Right lobe of liver (tissue), 6 donors: ENCODE measurements at regions not wholly inside any gene's neighbourhood (a gene's known extent, or its start where the extent isn't known, plus 50 kb on each side); places are given as distances from the start of the nearest gene placed in this dataset.

ENCODE experiments used
- ATAC-seq, 4 donors: fragments of 200-7000 bp; cut with Tn5 transposase; one replicate each; pipeline ENCODE4 v1.9.1; 2020; ENCODE audit warnings: mild to moderate bottlenecking in 4 of 4, moderate library complexity in 4 of 4
- DNase-seq, 3 donors: peaks; one replicate each; pipeline ENCODE4 v3.0.0-alpha.2; 2020
- H3K27ac ChIP-seq, 3 donors: fragments of 200-600 bp; one replicate each; pipeline ENCODE4 v1.8.0; 2022
- H3K27me3 ChIP-seq, 2 donors: fragments of 200-600 bp; one replicate each; pipeline ENCODE4 v1.8.0; 2022
- H3K36me3 ChIP-seq, 4 donors: fragments of 200-600 bp; sonication (generic) in 1 of 4; one replicate each; pipeline versions ENCODE4 v1.5.1 to v1.8.0; 2017 to 2022; ENCODE audit warnings: control low read depth in 1 of 4
- H3K4me1 ChIP-seq, 4 donors: fragments of 200-600 bp; sonication (generic) in 1 of 4; one replicate each; pipeline versions ENCODE4 v1.5.1 to v1.8.0; 2017 to 2022; ENCODE audit warnings: control low read depth in 1 of 4
- H3K4me3 ChIP-seq, 3 donors: fragments of 200-600 bp; one replicate each; pipeline ENCODE4 v1.8.0; 2022
- H3K9me3 ChIP-seq, 4 donors: fragments of 200-600 bp; sonication (generic) in 1 of 4; one replicate each; pipeline versions ENCODE4 v1.5.1 to v1.8.0; 2017 to 2022; ENCODE audit warnings: control low read depth in 1 of 4
- POLR2A ChIP-seq: fragments of 450-650 bp; IDR thresholded peaks from one replicate; pipeline ENCODE4 v1.6.1; 2017; ENCODE audit warnings: antibody characterized with exemption, mild to moderate bottlenecking
- WGBS: methylation state at CpG from one replicate; pipeline ENCODE4 v1.1.6; 2018; ENCODE audit warnings: low coverage, low lambda C conversion rate; ENCODE audit not compliant: insufficient coverage; ENCODE audit errors: missing lambda C conversion rate; 5-methylcytosine and 5-hydroxymethylcytosine counted together
- intact Hi-C, 2 donors: fragments of 100-400 bp; cut with DNase I; formaldehyde crosslinking; loops; one replicate each; pipeline versions ENCODE4 v1.11.2 to v1.14.1; 2022
- TF ChIP-seq, protein P1 (sequence below), 4 donors: fragments of 200-600 bp in 3 of 4; fragments of 450-650 bp in 1 of 4; IDR thresholded peaks; one replicate each; pipeline versions ENCODE4 v1.5.1 to v1.8.0; 2016 to 2022; ENCODE audit warnings: antibody characterized with exemption in 4 of 4, mild to moderate bottlenecking in 2 of 4
- donor health status: DM: no; HTN: yes; CAD: no.
- donor health status: DM: no; HTN: no; CAD: no.
- donor health status: DM: no; HTN: no; CAD: no.
- donor health status: DM: no; HTN: yes; CAD: no.
- donor health status: DM: no; HTN: yes; CAD: no.

DNA sequence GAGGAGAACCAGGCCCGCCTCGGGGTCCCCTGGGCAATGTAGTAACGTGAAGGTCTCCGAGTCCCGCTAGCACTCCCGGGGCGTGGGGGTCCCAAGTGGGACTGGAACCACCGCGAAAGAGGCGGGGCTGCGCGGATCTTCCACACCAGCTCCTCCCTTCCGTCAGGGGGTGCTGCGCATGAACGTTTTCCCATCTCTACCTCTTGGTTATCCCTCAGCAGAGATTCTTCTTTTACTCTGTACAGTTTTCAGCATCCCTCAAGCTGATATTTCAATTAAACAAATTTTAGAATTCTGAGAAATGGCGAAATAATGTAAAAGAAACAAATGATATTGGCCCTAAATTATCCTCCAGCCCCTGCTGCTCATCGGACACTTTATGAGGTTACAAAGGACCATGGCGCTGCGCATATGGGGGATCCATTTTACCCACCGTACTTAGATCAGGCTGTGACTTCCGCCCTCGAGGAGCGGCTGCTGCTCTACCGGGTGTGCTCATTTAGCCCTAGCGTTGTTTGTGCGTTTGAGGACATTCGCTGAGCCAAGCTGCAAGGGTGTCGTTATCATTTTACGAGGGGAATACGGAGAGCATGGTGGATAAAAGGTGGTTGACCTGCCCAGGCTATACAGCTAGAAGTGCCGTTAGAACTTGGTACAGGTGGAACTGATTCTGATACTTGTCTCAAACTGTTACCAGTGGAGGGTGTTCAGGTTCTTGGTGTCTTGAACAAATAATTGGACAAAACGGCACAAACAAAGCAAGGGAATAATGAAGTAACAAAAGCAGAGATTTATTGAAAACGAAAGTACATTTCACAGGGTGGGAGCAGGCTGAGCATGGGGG is 75.2 kb upstream of the CHD6 start:
- peak overlapping the region; percentile 69 to 78 (median 77) for H3K27ac ChIP-seq
- WGBS, result 0% methylated on average over 28 of the region's 33 CpGs
- peak; percentile 59 for TF ChIP-seq POLR2A
- TF ChIP-seq, protein P1, sequence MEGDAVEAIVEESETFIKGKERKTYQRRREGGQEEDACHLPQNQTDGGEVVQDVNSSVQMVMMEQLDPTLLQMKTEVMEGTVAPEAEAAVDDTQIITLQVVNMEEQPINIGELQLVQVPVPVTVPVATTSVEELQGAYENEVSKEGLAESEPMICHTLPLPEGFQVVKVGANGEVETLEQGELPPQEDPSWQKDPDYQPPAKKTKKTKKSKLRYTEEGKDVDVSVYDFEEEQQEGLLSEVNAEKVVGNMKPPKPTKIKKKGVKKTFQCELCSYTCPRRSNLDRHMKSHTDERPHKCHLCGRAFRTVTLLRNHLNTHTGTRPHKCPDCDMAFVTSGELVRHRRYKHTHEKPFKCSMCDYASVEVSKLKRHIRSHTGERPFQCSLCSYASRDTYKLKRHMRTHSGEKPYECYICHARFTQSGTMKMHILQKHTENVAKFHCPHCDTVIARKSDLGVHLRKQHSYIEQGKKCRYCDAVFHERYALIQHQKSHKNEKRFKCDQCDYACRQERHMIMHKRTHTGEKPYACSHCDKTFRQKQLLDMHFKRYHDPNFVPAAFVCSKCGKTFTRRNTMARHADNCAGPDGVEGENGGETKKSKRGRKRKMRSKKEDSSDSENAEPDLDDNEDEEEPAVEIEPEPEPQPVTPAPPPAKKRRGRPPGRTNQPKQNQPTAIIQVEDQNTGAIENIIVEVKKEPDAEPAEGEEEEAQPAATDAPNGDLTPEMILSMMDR (IDR thresholded peaks at IDR 0.05), result peak; percentile 42 to 70 (median 56)

DNA sequence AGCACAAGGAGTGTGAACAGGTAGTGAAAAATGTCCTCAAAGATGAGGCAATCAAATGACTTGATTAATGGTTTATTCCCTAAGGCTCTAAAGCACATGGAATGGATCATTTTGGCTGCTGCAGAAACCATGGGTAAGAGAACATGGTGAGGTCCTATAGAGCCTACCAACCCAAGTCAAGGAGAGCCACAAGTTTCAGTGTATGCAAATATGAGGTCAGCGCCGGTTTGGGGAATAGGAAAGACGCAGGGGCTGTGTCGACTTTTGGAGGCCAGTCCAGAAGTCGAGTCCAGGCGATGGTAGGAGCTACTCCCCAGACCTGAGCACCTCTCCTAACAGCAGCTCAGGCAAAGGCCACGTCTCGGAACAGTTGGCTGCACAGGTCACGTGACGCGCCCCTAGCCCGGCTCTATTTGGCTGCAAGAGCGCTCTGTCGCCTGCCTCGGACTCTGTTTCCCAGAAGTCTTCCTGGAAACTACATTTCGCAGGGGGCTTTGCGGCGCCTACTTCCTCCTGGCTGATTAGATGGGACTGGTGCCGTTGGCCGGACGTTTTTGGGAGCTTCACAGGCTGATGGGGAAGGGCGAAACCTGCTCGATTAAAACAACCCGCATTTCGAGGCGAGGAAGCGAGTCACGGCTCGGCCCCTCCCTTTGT is 74.4 kb upstream of the CHD6 start:
- Histone ChIP-seq H3K27ac (peak overlapping the region; percentile 69 to 78 (median 77)), H3K27me3 (no peaks in the 10 kb centered on the region), H3K36me3 (no peaks in the 10 kb centered on the region), H3K4me3 (peak overlapping the region; percentile 50 to 88 (median 75)), H3K9me3 (no peaks in the 10 kb centered on the region), H3K4me1 (no peaks in the 10 kb centered on the region)
- peak; percentile 80 to 88 (median 84) for DNase-seq
- TF ChIP-seq, protein P1 (IDR thresholded peaks at IDR 0.05), result no peak
- TF ChIP-seq POLR2A, result peak; percentile 7
- ATAC-seq, result peak; percentile 57 to 80 (median 69)
- intact Hi-C loops, result no loop called here
- WGBS, result 0% methylated on average over 3 of the region's 29 CpGs

More for the DNA sequence above, 75.2 kb upstream of the CHD6 start:
- intact Hi-C loops, result no loop called here
- no peaks in the 10 kb centered on the region for H3K36me3 ChIP-seq
- H3K27me3 ChIP-seq, result no peaks in the 10 kb centered on the region
- peaks cover 0 to 5% (median 0%) of the 10 kb centered on the region in 4 donors for H3K4me1 ChIP-seq
- H3K4me3 ChIP-seq, result peak overlapping the region; percentile 50 to 88 (median 75)
- ATAC-seq (peak; percentile 90 to 94 (median 93)), DNase-seq (peak; percentile 80 to 83 (median 82))
- H3K9me3 ChIP-seq, result no peaks in the 10 kb centered on the region

DNA sequence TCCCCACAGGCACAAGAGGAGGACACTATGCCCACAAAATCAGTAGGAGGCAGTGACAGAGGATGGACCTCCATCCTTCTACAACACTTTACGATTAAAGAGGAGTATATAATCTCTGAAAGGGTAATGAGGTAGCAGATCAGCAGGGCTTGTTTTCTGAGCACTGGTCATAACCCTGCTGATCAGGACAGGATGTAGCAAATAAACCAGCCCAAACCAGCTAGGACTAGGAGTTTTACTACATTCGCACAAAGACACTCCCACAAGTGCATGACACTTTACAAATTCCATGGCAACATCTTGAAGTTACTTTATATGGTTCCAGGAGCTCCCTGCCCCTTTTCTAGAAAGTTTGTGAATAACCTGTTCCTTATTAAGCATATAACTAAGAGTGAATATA is 73.3 kb upstream of the CHD6 start:
- intact Hi-C loops, result no loop called here
- Histone ChIP-seq H3K27me3 (no peaks in the 10 kb centered on the region), H3K36me3 (no peaks in the 10 kb centered on the region), H3K4me1 (no peaks in the 10 kb centered on the region), H3K9me3 (no peaks in the 10 kb centered on the region), H3K27ac (no peak overlapping the region), H3K4me3 (no peak overlapping the region)
- DNase-seq, result no peak
- 100% methylated on average over 1 of the region's 2 CpGs for WGBS
- TF ChIP-seq, protein P1 (IDR thresholded peaks at IDR 0.05), result no peak
- TF ChIP-seq POLR2A, result no peak
- ATAC-seq, result no peak

DNA sequence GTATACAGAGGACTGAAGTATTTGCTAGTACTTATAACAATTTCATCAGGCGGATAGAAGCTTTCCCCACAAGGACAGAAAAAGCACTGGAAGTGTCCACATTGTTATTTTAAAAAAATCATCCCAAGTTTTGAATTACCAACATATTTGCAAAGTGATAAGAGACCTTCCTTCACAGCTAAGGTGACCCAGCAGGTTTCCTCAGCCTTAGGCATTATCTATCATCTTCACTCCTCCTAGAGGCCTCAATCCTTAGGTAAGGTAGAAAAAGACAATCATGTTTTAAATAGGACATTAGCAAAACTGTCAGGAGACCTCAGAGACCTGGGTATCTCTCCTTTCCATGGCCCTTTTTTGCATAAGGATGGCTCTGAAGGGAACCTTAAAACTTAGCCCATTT is 72.5 kb upstream of the CHD6 start:
- H3K9me3 ChIP-seq, result no peaks in the 10 kb centered on the region
- no peak overlapping the region for H3K27ac ChIP-seq
- intact Hi-C loops, result no loop called here
- no peaks in the 10 kb centered on the region for H3K27me3 ChIP-seq
- ATAC-seq, result no peak
- TF ChIP-seq POLR2A, result no peak
- TF ChIP-seq, protein P1 (IDR thresholded peaks at IDR 0.05), result no peak
- no peak for DNase-seq
- 100% methylated on average over 1 of the region's 1 CpG for WGBS
- no peaks in the 10 kb centered on the region for H3K4me1 ChIP-seq
- H3K4me3 ChIP-seq, result no peak overlapping the region
- H3K36me3 ChIP-seq, result no peaks in the 10 kb centered on the region
